OCI-M2 (cell line): ENCODE measurements at regions not wholly inside any gene's neighbourhood (a gene's known extent, or its start where the extent isn't known, plus 50 kb on each side); places are given as distances from the start of the nearest gene placed in this dataset.
"Not testable (repeated sequence)": the region's sequence is repeated elsewhere in the genome, so short reads cannot be mapped to it uniquely, and the experiment has no call there.

ENCODE experiments used
- DNase-seq: peaks from one replicate; lab custom pipeline; 2025; ENCODE audit not compliant: unreplicated experiment; lab: John Stamatoyannopoulos, UW

GRCh38 chr2:176832086-176832485 is 380.5 kb upstream of the HNRNPA3 start:
- DNase-seq, result no peak

DNA sequence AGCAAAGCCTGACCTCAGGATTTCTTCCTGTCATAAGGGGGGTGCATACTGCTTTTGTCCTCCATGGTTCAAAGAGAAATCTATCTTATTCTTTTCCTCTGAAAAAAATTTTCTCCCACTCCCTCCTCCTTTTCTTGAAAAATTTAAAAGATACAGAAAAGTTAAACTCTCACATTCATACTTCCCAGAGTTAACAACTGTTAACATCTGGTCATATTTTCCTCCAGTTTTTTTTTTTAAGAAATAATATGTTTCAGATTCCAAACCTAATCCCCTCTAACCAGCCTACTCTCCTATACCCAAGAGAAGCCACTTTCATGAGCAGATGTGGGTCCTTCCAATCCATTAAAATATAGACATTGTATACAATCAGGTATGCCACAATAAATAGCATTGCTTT is 378.9 kb upstream of the HNRNPA3 start:
- no peak for DNase-seq

DNA sequence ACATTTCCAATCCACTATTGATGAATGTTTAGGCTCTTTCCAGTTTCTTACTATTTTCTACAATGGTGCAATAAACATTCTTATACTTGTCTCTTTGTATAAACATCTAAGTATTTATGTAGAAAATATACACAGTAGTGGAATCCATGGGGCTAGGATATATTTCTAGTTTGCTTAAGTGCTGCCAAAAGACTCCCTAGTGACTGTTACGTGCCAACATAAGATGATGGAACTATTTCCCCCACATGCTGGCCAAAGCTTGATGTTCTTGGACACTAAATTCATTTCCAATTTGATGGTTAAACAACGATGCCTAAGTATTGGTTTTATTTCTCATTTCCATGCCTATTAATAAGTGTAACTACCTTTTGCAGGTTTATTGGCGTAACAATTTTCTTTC is 378.4 kb upstream of the HNRNPA3 start:
- no peak for DNase-seq

GRCh38 chr2:176843208-176843607 is 369.4 kb upstream of the HNRNPA3 start:
- no peak for DNase-seq

GRCh38 chr2:176844461-176844860 is 368.1 kb upstream of the HNRNPA3 start:
- no peak for DNase-seq

GRCh38 chr2:176845718-176846117 is 366.9 kb upstream of the HNRNPA3 start:
- no peak for DNase-seq

DNA sequence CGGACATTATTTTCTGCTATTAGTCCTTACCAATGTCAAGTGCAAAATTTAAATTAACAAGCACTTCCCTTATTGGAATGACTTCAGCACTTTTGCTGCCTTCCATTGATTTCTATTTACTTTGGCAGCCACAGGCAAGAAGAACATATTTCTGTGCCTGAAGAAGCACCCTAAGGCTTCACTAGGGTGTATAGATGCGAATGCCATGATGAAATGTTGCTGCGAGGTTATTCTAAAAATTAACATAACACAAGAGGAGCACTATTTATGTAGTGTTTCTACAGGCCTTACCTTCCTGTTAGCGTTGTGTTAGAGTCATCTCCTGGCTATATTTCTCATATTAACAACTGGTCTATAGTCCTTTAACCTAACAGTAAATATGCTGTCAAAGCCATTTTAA is 365.0 kb upstream of the HNRNPA3 start:
- DNase-seq, result no peak

DNA sequence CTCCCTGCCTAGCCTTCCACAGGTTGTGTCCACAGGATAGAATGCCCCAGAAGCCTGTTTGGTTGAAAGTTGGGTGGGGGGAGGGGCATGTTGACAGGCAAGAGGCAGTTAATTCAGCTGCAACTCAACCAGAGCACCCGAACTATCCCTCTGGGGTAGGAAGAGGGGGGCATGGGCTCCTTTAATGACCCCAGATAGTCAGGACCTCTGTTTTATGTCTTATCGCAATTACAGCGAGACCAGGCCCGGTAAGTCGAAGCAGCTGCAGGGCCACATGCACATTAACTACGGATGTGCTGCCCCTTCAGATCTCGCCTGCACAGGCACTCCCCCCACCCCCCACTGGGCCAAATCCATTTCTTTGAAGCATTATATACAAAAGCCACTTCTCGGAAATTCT is 363.8 kb upstream of the HNRNPA3 start:
- no peak for DNase-seq

- no peak for DNase-seq
These were observed 361.2 kb upstream of the HNRNPA3 start for GRCh38 chr2:176851200-176851888.

DNA sequence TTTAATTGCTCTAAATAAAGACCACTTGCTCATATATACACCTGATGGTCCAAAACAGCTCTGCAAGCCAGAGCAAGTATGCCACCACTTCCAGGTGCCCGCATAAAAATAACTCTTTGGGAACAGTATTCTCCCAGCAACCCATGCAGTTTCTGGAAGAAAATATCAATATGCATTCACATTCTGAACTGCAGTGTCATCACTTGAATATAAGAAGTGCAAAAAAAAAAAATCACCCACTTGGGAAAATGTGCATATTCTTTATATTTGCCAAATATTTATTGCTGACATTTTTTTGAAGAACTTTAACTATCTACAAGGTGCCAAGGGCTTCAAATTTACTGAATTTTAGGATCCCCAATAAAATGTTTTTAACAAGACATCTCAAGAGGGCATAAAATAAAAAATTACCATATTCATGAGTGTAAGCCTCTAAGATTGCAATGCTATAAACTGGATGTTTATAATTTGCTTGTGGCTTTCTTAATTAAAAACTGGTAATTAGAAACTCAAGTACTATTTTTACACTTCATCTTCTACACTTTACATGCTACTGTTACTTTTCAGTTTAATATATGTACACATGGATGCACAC is 360.6 kb upstream of the HNRNPA3 start:
- DNase-seq, result no peak

DNA sequence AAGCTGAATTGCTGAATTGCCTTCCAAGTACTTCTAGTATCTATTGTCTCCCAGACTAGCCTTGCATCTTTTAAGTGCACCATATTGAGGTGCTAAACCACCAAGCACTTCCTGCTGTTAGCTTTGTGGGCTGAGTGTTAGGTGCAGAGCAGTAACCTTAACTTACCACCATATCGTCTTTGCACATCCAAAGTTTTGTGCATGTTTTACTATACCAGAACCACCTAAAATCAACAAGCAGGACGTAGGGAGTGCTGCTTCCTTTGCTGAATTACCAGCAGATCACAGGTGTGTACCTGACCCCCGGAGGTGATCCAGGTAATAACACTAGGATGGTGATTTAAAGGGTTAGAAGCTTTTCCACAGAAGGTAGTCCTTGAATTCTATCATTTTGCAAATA is 359.9 kb upstream of the HNRNPA3 start:
- DNase-seq, result no peak

DNA sequence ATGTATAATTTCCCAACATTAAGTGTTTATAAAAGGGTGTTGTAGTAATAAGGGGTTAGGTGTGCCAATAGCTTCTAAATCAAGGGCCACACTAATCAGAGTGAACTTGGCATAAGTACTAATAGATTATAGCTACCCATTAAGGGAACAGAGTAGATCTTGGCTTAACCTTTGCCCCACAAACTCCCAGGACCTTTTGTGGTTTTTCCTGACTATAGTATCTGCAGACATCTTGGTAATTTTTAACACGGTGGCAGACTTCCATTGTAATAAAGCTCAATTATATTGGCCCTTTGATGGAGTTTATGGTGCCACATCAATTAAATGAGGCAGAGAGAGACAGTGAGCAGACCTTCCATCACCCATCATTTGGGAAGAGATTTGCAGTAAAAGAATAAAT is 358.5 kb upstream of the HNRNPA3 start:
- DNase-seq, result no peak

GRCh38 chr2:176854878-176855277 is 357.7 kb upstream of the HNRNPA3 start:
- DNase-seq, result no peak

GRCh38 chr2:176856683-176857082 is 355.9 kb upstream of the HNRNPA3 start:
- DNase-seq, result no peak

GRCh38 chr2:176865336-176865735 is 347.3 kb upstream of the HNRNPA3 start:
- no peak for DNase-seq

DNA sequence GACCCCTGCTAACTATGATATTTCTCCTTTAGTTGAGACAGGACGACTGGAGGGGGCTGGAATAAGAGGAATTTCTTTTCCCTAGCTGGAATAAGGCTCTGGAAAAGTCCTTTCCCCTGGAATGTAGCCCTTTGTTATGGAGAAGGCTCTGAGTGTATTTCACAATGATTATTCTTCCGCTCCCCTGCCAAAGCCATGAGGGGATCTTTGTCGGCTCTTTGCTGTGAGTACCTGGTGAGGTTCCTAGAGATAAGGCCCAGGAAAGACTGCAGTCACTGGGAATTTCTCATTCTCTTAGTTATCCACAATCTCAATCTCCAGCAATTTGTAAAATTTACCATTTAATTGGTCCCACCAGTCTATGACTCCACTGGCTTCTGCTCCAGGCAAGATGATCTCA is 340.2 kb upstream of the HNRNPA3 start:
- no peak for DNase-seq

DNA sequence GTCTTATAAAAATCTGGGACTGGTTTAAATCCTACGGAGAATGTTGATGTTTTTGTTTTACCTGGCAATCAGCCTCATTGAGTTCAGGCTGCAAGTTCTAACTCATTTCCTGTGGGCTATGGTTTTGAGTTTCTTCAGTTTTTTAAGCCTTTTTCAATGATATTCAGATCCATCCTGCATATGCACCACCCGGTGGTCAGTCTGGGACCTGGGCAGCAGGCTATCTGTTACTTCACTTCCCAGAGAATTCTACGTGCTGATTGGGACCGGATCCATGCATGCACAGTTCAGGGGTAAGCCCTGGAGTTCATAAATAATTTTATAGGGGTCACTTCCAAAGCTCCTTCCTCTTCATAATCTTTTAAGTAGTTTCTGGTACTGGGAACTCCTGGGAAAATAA is 339.2 kb upstream of the HNRNPA3 start:
- no peak for DNase-seq

DNA sequence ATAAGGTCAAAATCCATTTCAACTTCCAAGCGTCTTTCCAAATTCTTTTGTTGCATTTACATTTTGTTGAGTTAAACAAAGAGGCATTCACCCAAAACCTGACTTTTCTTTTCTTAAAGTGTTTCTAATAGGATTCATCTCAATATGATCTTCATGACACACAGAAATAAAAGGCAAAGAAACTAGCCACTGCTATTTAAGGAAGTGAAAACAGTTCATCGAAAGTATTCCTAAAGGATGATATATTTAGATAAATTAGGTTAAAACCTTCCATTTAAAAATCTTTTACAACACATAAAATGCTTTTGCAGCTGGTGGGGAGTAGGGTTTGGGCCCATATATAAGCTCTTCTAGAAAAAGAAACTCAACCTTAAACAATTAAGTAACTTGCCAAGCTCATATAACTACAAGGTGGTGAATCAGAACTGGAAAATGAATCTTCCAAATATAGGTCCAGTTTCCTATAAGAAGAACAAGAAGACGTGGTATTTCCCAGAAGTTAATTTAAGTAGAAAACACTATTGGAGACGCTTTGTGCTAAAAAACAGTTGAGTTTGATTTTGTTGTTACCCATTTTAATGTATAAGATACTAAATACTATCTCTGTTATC is 336.0 kb upstream of the HNRNPA3 start:
- DNase-seq, result no peak

DNA sequence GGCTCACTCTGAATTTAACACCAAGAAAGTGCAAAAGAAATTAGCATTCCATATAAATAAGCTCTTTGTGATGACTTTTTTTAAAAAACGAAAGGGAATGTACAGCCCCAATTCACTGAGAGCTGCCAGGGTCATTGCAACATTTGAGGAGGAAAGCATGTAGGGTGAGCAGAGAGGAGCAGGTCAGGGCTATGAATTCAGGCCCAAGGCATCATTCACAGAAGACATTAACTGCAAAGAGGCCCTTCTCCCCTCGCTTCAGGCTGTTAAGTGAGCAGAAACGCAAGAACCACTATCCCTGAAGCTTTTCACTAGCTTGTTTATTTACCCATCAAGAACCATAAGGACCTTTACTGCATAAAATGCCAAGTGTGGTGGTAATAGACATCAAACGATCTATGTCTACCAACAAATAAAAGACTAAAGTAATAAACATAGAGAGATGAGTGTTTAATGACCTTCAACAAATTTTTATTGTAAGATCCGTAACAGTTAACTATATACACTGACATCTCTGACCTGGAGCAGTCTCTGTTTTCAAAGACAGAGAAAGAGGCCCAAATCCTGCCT is 333.1 kb upstream of the HNRNPA3 start:
- DNase-seq, result no peak

- not testable (repeated sequence) for DNase-seq
These were observed 330.5 kb upstream of the HNRNPA3 start for GRCh38 chr2:176882045-176882444.

DNA sequence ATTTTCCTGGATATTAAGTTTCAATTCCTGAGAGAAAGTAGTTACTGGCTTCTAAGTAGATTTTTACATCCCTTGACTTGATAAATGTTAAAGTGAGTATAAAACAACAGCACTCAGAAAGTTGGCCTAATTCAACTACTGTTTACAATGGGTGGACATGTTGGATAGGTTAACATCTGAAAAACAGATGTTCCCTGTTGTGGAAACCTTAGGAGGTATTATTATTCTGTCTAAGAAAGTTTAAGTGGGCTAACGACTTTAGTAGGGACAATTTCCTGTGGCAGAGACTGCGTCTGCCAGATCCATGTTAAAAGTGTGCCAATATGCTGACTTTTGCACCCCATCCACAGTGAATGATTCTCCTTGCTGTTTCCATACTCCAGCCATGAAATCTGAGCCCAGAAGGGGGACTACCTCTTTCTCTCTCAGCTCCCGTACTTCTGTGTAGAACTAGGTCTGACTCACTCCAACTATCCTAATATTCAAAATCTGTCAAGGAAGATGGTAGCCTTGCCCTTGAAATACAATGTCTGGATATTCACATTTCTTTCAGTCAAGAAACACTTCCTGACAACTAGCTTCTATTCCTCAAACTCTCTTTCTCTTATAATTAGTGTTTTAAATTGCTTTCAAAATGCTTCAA is 327.5 kb upstream of the HNRNPA3 start:
- DNase-seq, result no peak

DNA sequence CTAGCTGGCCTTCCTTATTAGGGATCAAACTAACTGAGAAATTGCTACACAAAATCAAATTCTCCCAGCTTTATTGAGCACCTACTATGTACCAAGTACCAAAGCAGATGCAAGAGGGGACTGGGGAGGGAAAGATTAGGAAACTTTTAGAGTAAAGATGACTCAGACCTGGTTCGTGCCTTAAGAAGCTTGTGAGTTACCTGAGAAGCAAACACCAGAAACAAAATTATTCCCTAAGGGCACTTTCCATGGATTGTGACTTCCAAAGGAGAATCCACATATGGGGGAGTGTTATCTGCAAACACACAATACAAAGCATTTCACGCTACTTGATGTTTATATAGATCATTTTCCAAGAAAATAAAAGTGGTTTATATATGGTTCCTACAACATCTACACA is 326.9 kb upstream of the HNRNPA3 start:
- no peak for DNase-seq
